ENCODE measurements at regions not wholly inside any gene's neighbourhood (a gene's known extent, or its start where the extent isn't known, plus 50 kb on each side); places are given as distances from the start of the nearest gene placed in this dataset.
"Not testable (repeated sequence)": the region's sequence is repeated elsewhere in the genome, so short reads cannot be mapped to it uniquely, and the experiment has no call there.

DNA sequence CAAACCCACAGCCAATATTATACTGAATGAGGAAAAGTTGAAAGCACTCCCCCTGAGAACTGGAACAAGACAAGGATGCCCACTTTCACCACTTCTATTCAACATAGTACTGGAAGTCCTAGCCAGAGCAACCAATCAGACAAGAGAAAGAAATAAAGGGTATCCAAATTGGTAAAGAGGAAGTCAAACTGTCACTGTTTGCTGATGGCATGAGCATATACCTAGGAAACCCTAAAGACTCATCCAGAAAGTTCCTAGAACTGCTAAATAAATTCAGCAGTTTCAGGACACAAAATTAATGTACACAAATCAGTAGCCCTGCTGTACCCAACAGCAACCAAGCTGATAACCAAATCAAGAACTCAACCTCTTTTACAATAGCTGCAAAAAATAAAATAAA is 220.0 kb downstream of the SYK start:
- TF ChIP-seq POLR2A (IDR thresholded peaks at IDR 0.05; ENCODE audit: low read length); GATA1 (IDR thresholded peaks at IDR 0.05; ENCODE audit: low read depth, low read length): not testable (repeated sequence)
